Activated CD4-positive, alpha-beta T cell treated with anti-CD3 and anti-CD28 coated beads, Interleukin-2, amount 50 U/mL, for 48 hours (primary cell): ENCODE measurements at regions not wholly inside any gene's neighbourhood (a gene's known extent, or its start where the extent isn't known, plus 50 kb on each side); places are given as distances from the start of the nearest gene placed in this dataset.
"Not testable (repeated sequence)": the region's sequence is repeated elsewhere in the genome, so short reads cannot be mapped to it uniquely, and the experiment has no call there.

ENCODE experiments used
- DNase-seq, 2 experiments: peaks; one replicate each; pipeline ENCODE4 v3.0.0-alpha.2; 2020

DNA sequence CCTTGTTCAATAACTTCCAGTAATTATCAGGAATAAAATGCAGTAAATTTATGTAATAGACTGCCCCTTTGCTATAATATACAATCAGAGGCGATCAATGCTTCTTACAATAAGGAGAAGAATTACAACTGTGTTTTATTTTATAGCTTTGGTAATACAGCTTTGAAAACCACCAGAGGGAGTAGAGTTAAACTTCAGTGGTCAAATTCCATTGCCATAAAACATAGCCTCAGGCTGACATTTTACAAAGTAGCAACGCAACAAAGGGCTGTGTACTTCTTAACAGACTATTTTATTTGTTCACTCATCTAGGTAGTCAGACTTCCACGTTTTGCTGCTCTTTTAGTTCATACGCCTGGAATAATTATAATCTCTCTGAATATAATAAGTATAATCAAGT is 58.5 kb downstream of the TEX13C start:
- DNase-seq, result no peak

DNA sequence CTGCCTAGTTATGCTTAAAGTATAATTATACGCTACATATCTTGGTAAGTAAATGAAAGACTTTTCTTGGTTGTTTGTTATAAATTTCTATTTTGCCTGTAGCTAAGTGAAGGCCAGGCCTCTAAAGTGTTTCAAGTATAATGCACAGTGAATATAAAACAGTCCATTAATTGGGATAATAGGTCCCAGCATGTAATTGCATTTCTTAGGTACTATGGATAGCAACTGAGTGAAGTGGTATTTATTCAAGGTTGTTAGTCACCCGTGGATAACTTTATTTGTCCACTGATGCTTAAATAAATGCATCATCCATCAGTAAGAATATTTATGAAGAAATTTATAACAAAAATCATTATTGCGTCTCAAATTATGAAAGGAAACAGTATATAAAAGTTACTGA is 59.1 kb downstream of the TEX13C start:
- no peak for DNase-seq

DNA sequence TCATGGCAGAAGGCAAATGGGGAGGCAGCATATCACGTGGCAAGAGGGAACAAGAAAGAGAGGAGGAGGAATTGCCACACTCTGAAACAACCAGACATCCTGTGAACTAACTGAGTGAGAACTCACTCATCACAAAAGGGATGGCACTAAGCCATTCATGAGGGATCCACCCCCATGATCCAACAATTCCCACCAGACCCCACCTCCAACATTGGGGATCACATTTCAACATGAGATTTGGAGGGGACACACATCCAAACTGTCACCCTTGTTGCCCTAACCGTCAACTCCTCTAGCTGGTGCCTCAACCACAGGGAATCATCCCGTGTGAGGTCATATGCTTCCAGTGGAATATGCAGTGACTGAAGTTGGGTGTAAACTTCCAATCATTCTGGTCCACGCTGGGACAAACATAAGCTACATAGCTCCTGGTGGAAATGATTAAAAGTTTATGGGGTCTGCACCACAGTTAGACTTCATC is 62.5 kb downstream of the TEX13C start:
- DNase-seq, result no peak

DNA sequence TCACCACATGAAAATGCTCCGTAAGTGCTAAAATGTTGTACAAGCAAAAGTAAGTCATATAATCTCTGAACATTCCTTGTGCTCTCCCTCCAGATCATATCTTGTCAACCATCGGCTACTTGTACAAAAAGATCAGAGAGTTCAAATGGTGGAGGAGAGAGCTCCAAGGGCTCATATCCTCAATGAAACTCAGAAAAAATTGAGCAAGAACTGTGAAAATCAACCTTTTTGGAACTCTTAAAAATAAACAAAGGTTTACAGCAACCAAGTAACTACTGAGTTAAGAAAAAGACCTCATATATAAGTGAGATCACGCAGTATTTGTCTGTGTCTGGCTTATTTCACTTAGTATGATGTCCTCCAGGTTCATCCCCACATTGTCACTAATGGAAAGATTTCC is 63.2 kb downstream of the TEX13C start:
- no peak for DNase-seq

DNA sequence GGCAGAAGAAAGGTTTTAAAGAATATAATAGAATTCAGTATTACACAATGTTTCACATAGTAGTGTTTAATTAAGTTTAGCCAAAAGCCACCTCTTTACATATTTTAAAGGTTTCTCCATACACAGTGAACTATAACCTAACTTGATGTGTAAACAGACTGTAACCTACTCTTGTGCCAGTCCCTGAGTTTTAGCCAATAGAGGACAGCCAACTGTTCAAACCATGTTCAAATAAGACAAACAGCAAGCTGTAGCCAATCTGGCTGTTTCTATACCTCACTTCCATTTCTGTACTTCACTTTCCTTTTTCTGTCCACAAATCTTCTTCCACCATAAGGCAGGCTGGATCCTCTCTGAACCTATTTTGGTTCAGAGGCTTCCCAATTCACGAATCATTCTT is 65.2 kb downstream of the TEX13C start:
- DNase-seq, result no peak

DNA sequence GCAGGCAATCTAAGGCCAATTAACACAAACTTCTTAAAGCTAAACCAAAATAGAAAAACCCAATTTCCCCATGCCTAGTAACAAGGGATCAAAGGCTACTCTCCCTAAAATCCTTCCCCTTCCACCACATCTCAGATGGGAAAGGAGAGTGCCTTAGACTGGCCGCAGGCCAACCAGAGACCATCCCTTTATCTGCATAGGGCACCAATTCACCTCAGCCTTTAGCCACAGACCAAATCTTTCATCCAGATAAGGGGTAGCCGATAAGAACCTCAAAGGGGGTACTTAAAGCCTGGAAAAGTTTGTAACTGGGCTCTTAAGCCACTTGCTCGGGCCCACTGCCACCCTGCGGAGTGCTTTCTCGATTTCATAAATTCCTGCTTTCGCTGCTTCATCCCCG is 68.3 kb downstream of the TEX13C start:
- DNase-seq, result no peak

DNA sequence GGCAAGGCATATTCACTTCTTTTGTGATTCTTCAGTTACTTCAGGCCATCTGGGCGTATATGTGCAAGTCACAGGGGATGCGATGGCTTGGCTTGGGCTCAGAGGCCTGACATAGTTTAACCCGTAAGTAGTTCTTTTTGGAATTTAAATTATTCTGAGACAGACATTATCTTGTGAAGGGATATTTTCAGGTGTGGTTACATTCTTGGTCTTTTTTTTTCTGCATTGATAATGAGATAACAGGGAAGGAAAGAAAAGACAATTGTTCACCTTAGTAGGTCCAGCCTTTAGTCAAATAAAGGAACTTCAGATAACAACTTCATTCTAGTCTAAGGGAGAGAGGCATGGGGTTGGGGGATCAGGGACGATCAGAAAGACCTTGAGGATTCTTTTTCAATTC is 74.8 kb downstream of the TEX13C start:
- no peak for DNase-seq

DNA sequence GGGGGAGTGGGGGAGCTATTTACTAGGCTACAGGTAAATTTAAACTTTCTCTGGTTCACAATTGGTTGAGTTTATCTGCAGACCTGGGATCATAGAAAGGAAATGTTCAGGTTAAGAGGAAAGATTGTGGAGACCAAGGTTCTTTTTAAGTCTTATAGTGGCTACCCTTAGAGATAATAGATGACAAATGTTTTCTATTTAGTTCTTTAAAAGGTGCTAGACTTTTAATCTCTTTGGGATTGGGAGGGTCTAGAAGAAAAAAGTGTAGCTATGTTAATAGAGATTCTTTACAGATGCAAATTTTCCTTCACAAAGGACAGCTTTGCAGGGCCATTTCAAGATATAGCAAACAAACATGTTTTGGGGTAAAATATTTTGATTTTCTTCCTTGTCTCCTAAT is 76.0 kb downstream of the TEX13C start:
- no peak for DNase-seq

DNA sequence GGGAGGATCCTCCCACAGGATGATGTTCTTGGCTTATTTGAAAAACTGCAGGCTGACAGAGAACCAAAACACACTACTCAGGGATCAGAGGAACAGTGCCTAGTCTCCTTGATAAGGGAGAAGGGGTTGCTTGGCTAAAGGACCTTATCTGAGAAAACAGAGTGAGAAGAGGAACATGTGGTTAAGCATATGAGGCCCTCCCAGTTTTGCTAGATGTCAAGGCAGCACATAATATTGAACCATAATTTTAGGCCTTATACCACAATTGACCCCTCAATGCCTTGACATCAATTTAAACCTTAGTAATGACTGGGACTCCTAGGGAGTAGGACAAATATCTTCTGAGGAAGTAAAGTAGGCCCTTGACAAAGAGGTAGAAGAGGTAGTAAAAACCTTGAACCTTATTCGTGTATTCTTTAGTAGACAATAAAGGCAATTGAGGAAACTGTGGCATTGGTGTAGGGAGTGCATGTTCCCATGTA is 79.3 kb downstream of the TEX13C start:
- no peak for DNase-seq

DNA sequence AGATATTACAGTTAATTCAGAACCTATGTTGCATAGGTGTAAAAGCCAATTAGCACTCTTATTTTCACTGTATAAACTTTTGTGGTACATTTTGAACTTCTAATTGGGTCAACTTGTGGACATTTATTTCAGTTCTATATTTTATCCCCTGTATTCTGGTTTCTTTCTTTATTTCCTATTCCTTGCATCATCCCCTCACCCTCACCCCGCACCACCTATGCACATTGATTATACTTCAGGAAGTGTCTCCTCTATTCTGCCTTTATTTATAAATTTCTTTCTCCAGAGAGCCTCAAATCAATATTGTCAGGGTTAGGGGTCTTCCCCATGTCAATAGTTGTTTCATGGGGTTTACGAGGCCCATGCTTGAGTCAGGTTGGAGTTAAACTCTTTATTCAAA is 83.1 kb downstream of the TEX13C start:
- no peak for DNase-seq

DNA sequence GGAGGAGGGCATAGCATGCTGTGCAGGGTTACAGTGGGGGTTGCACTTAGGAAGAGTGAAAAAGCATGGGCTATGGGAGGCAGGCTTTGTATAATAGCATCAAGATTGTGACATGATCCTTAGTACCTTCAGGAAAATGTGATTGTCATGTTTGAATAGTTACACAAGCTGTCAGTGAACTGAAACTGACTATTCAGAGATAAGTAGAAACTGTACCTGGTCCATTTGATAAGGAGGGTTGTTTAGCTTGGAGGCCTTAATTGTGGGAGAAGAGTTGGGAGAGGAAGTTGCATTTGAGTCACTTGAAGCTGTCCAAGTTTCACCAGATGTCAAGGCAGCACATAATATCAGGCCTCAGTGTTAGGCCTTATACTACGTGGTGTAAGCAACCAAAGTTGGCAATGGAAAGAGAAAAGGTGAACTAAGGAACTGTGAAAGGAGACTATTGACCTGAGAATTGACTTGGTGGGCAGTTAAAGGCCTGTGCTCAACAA is 85.0 kb downstream of the TEX13C start:
- no peak for DNase-seq

DNA sequence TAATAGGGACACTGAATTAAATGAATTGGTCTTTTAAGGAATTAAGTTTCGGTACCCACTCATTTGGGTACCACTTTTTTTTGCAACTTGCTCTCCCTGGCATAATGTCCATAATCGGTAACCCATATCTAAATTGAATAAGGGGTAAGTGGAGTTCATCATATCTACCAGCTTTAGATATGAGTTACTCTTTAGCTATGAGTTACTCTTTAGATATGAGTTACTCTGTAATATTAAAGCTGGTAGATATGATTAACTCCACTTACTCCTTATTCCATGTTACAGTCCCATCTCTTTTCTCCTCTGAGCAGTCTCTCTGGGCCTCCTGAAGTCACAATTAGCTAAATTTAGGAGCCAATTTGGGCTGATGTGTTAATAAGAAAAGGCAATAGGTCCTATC is 85.7 kb downstream of the TEX13C start:
- DNase-seq, result no peak

DNA sequence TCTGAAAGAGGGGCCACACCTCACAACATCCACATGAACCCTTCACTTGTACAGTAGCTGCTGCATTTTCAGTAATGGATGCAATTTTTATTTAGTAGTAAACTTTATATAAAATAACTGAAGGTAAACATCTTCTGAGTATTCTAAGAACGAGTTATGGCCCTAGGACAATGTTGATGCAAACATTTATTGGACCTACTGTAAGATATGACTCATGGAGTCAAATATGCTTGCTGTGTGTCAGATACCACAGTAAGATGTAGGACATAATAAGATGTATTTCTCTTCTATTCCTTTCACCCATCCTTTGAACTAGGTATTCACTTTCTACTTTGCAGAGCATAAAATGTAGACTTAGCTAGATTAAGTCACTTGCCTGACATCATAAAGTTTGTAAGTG is 87.6 kb downstream of the TEX13C start:
- no peak for DNase-seq

DNA sequence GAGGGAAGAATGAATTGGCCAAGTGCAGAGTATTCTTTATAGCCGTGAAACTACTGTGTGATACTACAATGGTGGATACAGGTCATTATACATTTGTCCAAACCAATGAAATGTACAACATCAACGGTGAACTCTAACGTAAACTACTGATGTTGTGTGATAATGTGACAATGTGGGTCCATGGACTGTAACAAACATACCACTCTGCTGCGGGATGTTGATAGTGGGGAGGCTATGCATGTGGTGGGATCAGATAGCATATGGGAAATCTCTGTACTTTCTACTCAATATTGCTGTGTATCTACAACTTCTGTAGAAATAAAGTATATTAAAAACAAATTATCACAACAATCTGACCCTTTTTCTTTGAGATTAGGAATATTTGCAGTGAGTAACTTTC is 101.1 kb downstream of the TEX13C start:
- DNase-seq, result no peak

DNA sequence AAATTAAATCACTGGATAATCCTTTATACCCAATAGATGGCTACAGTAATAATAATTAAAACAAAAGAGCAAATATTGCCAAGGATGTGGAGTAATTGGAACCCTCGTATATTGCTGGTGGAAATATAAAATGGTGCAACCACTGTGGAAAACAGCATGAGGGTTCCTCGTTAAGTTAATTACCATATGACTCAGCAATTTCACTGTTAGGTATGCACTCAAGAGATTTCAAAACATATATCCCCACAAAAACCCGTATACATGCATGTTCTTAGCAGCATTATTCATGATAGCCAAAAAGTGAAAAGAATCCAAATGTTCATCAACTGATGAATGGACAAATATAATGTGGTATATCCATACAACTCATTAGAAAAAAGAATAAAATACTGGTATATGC is 103.3 kb downstream of the TEX13C start:
- no peak for DNase-seq

DNA sequence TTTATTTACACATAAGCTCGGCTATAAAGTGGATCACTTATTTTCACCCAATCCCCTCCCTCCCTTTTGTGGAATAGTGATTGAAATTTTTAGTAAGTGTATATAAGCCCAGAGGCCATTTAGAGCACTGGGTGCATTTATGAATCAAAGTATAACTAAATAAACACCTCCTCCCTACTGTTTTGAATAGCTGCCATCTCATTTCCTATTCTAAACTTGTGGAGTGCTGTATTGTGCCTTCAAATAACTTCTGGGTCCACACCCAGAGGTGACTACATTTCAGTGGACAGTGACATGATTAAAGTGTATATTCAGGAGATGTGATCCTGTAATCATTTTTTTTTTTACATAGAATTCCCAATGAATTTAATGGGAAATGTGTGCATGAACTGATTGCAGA is 104.9 kb downstream of the TEX13C start:
- DNase-seq, result no peak

DNA sequence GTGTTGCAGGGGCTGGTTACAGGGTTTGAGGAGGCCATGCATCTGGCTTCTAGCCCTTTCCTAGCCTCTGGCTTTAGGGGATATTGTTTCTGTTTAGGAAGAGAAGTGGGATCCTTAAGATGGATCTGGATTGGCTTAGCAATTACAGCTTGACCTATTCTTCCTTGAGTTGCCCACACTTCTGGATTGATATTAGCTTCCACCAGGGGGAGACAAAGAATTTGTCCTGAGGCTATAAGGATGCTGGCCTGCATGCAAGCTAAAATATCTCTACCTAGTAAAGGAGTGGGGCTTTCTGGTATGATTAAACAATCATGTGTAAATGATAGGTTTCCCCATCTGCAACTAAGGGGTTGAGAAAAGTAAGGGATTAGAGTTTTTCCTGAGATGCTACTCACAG is 117.2 kb downstream of the TEX13C start:
- DNase-seq, result no peak

DNA sequence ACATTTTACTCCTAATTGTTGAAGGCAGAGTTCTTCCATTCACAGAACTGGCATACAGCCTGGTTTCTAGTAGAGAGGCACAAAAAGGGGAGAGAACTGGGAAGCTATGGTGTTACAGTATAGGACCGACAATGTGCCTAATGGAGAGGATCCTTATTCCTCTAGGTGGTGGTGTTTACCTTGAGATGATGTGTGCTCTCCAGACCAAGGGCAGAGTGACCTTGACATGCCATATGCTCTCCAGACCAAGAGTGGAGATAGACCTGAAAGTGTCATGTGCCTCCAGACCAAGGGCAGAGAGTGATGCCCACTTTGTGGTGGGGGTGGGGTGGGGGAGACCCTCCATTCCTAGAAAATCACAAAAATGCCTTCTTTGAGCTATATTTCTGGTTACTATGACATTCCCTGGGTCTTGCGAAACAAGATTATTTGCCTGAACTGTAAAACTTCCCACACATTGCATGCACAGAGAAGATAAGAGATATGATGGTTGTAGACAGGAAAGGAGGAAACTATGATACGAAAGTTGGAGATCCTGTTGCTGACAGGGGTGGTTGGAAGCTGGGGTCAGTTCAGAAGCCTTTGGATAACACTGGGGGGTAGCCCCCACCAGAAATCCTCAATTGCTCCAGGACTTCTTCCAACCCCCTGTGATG is 119.7 kb downstream of the TEX13C start:
- DNase-seq, result no peak

DNA sequence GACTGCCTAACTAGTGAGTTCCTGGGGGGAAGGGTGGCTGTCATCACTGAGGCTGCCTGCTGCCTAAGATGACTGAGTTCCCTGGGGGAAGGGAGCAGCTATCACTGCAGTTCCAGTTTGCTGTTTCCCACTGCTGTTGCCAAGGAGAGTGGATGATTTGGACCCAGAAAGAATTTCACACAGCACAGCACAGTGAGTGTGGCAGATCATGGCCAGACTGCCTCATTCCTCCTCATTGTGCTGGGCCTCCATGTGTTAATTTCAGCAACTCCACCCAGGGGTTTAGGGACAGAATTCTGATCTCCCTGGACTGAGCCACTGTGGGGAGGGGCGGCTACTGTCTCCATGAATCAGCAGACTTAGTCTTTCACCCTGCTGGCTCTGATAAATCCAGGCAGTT is 125.0 kb downstream of the TEX13C start:
- no peak for DNase-seq

DNA sequence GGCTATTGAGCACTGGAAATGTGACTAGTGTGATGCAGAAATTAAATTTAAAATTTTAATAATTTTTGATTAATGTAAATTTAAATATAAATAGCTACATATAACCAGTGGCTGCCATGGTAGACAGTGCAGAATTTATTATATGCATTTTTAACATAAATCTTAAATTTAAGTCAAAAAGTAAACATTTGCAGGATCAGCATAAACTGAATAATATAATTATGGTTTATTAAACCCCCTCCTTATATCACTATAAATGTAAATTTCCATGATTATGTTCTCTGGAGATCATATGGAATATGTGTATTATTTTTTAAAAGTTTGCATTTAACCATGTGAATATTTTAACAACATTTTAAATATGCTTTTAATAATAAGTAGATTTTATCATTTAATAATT is 155.8 kb downstream of the TEX13C start:
- DNase-seq, result no peak

DNA sequence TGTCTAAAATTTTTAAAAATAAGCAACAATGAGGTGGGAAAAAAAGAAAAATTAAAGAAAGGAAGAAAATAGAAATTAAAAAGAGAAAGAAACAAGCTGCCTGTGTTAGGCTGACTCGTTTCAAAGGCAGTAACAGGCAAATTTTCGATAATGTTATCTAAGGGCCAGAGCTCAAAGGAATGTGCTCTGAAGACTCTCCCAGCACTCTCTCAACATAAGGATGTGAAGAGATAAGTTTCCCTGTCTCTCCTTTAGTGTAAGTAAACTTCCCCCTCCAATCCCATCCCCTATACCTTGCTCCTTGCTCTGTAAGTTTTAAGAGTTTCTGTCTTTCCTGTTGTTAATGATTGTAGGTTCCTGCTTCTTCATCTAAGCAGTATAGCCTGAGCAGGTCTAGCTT is 172.8 kb downstream of the TEX13C start:
- no peak for DNase-seq

DNA sequence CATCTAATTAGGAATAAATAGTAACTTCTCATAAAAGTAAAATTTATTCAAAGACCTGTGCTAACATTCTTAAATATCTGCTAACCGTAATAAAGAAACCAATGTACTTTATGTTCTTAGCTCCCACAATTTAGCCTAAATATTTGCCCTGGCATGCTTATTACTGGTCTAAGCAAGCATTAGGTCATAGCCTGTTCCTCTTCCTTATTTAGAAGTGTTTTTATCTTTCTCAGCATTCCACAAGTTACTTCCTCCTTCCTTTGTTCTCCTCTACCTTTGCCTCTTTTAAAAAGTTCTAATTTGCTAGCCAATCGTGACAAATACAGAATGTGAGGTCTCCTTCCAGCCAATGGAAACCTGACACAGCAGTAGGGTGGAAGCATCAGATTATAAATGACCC is 173.3 kb downstream of the TEX13C start:
- not testable (repeated sequence) for DNase-seq

DNA sequence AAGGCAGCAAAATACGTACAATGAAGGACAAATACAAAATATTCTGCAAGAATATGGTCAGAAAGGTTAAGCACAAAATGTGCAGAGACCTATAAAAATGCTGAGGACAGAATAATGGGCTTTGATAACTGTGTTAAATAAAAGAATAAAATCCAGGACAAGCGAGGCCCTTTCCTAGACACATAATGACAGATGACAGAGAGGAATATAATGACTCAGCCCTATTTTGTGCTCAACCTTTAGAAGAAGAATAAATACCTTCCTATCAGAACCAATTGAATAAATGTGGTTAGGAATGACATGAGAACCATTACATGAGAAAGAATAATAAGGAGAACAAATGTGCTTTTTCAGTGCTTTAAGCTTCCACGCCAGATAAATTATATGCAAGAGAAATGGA is 178.0 kb downstream of the TEX13C start:
- DNase-seq, result no peak

DNA sequence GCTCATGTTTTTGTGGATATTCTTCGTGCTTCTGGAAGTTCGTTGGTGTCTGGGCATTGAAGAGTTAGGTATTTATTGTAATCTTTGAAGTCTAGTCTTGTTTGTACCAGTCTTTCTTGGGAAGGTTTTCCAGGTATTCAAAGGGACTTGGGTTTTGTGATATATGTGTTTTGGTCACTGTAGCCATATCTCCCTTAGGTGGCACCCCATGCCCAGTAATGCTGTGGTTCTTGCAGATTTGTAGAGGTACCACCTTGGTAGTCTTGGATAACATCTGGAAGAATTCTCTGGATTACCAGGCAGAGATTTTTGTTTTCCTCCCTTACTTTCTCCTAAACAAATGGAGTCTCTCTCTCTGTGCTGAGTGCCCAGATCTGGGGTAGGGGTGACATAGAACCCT is 184.1 kb downstream of the TEX13C start:
- no peak for DNase-seq

DNA sequence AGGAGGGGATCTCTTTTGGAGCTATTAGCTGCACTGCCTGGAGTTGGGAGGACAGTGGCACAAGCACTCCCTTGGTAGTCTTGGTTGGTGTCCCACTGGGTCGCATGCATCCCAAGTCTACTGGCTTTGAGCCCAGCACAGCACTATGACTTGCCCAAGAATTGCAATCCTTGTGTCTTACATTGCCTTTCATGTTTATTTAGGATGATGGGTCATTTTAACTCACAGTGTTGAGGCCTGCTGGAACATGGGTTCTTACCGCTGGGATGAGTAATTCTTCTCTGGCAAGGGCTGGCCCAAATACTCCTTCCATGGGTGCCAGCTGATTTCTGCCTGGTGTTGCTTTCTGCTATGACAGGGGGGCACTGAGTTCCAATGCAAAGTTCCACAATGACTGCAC is 185.5 kb downstream of the TEX13C start:
- DNase-seq, result no peak
